ENCODE measurements at regions not wholly inside any gene's neighbourhood (a gene's known extent, or its start where the extent isn't known, plus 50 kb on each side); places are given as distances from the start of the nearest gene placed in this dataset.

DNA sequence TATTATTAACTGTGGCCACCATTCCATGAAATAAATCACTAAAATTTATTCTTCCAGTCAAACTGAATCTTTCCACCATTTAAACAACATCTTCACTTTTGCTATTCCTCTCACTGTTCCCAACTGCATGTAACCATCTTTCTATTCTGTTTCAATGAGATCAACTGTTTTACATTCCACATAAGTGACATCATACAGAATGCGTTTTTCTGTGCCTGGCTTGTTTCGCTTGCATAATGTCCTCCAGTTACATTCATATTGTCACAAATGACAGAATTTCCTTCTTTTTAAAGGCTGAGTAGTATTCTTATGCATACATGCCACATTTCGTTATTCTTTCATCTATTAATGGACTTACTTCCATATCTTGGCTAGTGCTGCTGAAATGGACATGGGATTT is 738.2 kb downstream of the SEMA5A start:
- TF ChIP-seq POLR2A (IDR thresholded peaks at IDR 0.05; ENCODE audit: low read length) (no peak), GATA1 (IDR thresholded peaks at IDR 0.05; ENCODE audit: low read depth, low read length) (no peak)
